ENCODE measurements at regions not wholly inside any gene's neighbourhood (a gene's known extent, or its start where the extent isn't known, plus 50 kb on each side); places are given as distances from the start of the nearest gene placed in this dataset.

GRCh38 chr22:45096256-45096907, 67.3 kb upstream of the NUP50 start:
- peak; percentile 41 to 42 for DNase-seq

DNA sequence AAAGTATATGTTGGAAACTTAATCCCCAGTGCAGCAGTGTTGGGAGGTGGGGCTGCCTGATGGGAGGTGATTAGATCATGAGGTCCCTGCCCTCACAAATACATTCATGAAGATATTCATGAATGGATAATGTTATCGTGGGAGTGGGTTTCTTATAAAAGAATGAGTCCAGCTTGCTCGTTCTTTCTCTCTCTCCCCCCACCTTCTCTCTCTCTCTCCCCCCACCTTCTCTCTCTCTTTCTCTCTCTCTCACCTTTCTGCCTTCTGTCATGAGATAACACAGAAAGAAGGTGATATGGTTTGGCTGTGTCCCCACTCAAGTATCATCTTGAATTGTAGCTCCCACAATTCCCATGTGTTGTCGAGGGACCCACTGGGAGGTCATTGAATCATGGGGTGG, 66.7 kb upstream of the NUP50 start:
- DNase-seq: no peak

GRCh38 chr22:45098056-45098455, 65.7 kb upstream of the NUP50 start:
- no peak for DNase-seq

DNA sequence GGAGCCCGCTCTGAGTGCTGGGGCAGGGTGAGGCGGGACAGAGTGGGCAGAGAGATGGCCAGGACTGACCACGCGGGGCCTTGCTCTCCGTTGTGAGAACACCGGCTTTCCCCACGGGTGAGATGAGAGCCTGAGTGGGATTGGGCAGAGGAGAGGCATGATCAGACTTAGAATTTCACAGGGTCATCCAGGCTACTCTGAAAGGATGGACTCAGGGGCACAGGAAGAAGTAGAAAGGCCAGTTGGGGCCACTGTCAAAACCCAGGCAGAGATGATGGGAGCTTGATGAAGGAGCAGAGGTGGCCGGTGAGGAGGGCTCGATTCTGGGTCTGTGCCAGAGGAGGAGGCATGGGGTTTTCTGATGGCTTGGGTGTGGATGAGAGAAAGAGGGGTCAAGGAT, 63.8 kb upstream of the NUP50 start:
- no peak for DNase-seq

DNA sequence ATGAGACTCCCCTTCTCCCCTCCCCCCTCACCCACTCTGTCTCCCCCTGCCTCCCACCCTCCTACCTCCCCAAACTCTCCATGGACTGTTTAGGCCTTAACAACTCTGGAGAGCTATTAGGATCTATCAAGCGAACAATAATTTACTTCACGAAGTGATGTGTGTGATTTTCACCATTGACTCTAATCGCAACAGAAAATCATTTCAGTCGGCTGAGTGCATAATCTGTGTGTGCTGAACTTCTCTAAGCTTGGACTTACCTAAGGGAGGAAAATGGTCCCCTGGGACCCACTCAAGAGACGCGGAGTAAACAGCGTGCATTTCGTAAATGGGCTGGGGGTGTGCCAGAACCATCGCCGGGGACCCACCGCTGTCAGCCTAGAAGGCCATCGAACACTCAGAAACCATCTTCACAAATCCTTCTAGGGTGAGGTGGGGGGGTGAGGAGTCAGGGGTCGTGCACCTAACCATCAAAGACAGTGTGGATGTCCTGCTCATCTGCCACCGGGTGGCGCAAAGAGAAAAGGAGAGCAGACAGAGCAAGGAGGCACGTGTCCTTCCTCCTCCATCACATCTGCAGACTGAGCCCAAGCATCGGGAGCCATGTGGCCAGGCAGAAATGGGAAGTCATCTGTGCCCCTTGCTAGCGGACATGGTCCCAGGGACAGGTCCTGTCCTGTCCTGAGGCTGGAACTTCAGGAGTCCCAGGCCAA, 62.1 kb upstream of the NUP50 start:
- peak; percentile 48 to 62 for DNase-seq

DNA sequence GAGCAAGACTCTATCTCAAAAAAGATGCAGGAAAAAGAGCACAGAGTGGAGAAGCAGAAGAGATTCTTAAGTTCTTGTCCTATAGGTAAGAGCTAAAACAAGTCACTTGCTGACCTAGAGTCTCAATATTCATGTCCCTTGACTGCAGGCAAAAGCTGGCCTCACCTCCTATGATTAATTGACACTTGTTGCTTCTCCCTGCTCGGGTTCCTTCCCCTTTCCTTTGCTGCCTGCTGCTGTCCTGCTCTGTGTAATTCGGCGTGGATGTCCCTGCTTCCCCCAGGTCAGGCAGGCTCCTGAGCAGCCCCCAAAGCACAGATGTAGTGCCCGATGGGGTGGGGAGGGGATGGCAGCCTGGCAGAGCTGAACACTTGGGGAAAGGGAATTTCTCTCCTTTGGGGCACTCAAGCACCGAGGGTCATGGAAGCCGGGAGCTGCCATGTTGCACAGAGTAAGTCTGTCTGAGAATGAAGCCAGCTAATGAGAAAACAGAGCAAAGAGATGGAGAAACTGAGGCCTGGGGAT, 60.8 kb upstream of the NUP50 start:
- DNase-seq: no peak

- no peak for DNase-seq
These were observed 60.0 kb upstream of the NUP50 start for GRCh38 chr22:45103756-45104155.

DNA sequence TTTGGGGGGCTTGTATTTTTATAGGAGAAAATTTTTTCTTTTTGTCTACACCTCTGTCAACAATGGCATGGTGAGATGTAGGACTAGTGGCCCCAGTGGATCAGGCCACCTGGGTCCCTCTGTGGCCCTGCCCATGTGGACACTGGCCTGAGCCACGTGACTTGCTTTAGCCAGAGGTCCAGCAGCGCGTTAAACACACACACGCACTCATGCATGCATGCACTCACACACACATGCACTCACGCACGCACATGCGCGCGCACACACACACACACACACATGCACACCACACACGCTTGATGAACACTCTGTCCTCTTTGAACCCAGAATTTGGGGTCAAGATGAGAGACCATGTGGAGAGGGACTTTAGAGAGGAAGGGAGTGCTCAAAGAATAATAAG, 59.4 kb upstream of the NUP50 start:
- DNase-seq: no peak

- DNase-seq: no peak
These were observed 58.4 kb upstream of the NUP50 start for GRCh38 chr22:45105281-45105702.

- no peak for DNase-seq
These were observed 56.1 kb upstream of the NUP50 start for GRCh38 chr22:45107671-45108070.

- no peak for DNase-seq
These were observed 51.4 kb upstream of the NUP50 start for GRCh38 chr22:45112136-45112879.
